IMR-90 (cell line): ENCODE measurements at regions not wholly inside any gene's neighbourhood (a gene's known extent, or its start where the extent isn't known, plus 50 kb on each side); places are given as distances from the start of the nearest gene placed in this dataset.

Experiments used
- ATAC-seq: fragments of 200-7000 bp; cut with Tn5 transposase; 2 replicates; pipeline ENCODE4 v1.9.1; 2020; ENCODE audit warnings: low read depth, mild to moderate bottlenecking, moderate library complexity
- BruUV-seq: library from RNA; stranded (reverse); fragments of 400-500 nt; replicated peaks from 2 replicates; lab custom pipeline; 2021; lab: Mats Ljungman, UMichigan
- CTCF ChIA-PET: fragments of 300-600 bp; formaldehyde crosslinking; extraction: SDS; loops from one replicate; lab custom pipeline; 2021; ENCODE audit warnings: antibody characterized with exemption; lab: Yijun Ruan, JAX
- POLR2A ChIA-PET: fragments of 300-600 bp; sonication (Branson Sonifier 250); formaldehyde crosslinking; loops from one replicate; lab custom pipeline; 2022; ENCODE audit warnings: antibody characterized with exemption; ENCODE audit not compliant: unreplicated experiment; lab: Charles Lee
- DNase-seq: peaks from one replicate; pipeline ENCODE4 v3.0.0; 2013
- H2AFZ ChIP-seq: replicated peaks from 2 replicates; pipeline ENCODE3; 2013; ENCODE audit warnings: low read length, mild to moderate bottlenecking; ENCODE audit not compliant: poor library complexity
- H2AK5ac ChIP-seq: 2 replicates; pipeline ENCODE4 v1.6.1; 2013; ENCODE audit warnings: low read depth, low read length, inconsistent platforms
- H2AK9ac ChIP-seq: replicated peaks from 2 replicates; pipeline ENCODE3; 2013; ENCODE audit warnings: mild to moderate bottlenecking, low read depth, low read length, moderate library complexity; ENCODE audit not compliant: poor library complexity
- H2BK120ac ChIP-seq: 2 replicates; pipeline ENCODE4 v1.6.1; 2013; ENCODE audit warnings: low read depth, low read length, inconsistent platforms
- H2BK15ac ChIP-seq: 3 replicates; pipeline ENCODE4 v1.6.1; 2013; ENCODE audit warnings: low read depth, low read length, inconsistent platforms
- H2BK20ac ChIP-seq: 2 replicates; pipeline ENCODE4 v1.6.1; 2013; ENCODE audit warnings: low read depth, mild to moderate bottlenecking, inconsistent platforms, low read length, moderate library complexity
- H2BK5ac ChIP-seq: 2 replicates; pipeline ENCODE4 v1.6.1; 2013; ENCODE audit warnings: mild to moderate bottlenecking, low read depth, low read length, inconsistent platforms; ENCODE audit not compliant: poor library complexity, severe bottlenecking
- H3K14ac ChIP-seq: replicated peaks from 2 replicates; pipeline ENCODE4 v1.6.1; 2013; ENCODE audit warnings: low read depth, low read length, inconsistent platforms
- H3K18ac ChIP-seq: 2 replicates; pipeline ENCODE4 v1.6.1; 2013; ENCODE audit warnings: low read depth, low read length, control low read depth
- H3K23ac ChIP-seq: 2 replicates; pipeline ENCODE4 v1.6.1; 2013; ENCODE audit warnings: low read depth, low read length, inconsistent platforms
- H3K27ac ChIP-seq: 2 replicates; pipeline ENCODE4 v1.5.1; 2013; ENCODE audit warnings: mild to moderate bottlenecking, control low read depth, low read length; ENCODE audit not compliant: insufficient read depth
- H3K27me3 ChIP-seq: 2 replicates; pipeline ENCODE4 v1.6.1; 2013; ENCODE audit warnings: low read length; ENCODE audit not compliant: control insufficient read depth, insufficient read depth
- H3K36me3 ChIP-seq: 2 replicates; pipeline ENCODE4 v1.6.1; 2013; ENCODE audit warnings: low read length, mixed read lengths; ENCODE audit not compliant: control insufficient read depth, insufficient read depth
- H3K4ac ChIP-seq: 2 replicates; pipeline ENCODE4 v1.6.1; 2013; ENCODE audit warnings: low read depth, low read length, inconsistent platforms
- H3K4me1 ChIP-seq: 2 replicates; pipeline ENCODE4 v1.6.1; 2013; ENCODE audit warnings: low read length, mixed read lengths; ENCODE audit not compliant: control insufficient read depth, insufficient read depth
- H3K4me2 ChIP-seq: 2 replicates; pipeline ENCODE4 v1.6.1; 2013; ENCODE audit warnings: low read depth, mild to moderate bottlenecking, control low read depth, low read length, moderate library complexity
- H3K4me3 ChIP-seq: 2 replicates; pipeline ENCODE4 v1.5.1; 2013; ENCODE audit warnings: low read depth, mild to moderate bottlenecking, control low read depth, low read length, moderate library complexity; ENCODE audit not compliant: insufficient read depth
- H3K56ac ChIP-seq: 2 replicates; pipeline ENCODE4 v1.6.1; 2013; ENCODE audit warnings: low read length, inconsistent platforms; ENCODE audit not compliant: insufficient read depth; ENCODE audit errors: extremely low read depth
- H3K79me1 ChIP-seq, 2 experiments: 2 replicates each; pipeline ENCODE4 v1.6.1; 2013; ENCODE audit warnings: low read length in 2 of 2, inconsistent platforms in 1 of 2, low read depth in 1 of 2
- H3K9ac ChIP-seq: 2 replicates; pipeline ENCODE4 v1.6.1; 2013; ENCODE audit warnings: low read depth, low read length, control low read depth
- H3K9me1 ChIP-seq: 2 replicates; pipeline ENCODE4 v1.6.1; 2013; ENCODE audit warnings: low read length, inconsistent platforms; ENCODE audit not compliant: insufficient read depth
- H3K9me3 ChIP-seq: 2 replicates; pipeline ENCODE4 v1.6.1; 2013; ENCODE audit warnings: low read length; ENCODE audit not compliant: control insufficient read depth, insufficient read depth
- H4K20me1 ChIP-seq: 2 replicates; pipeline ENCODE4 v1.6.1; 2013; ENCODE audit warnings: low read length, inconsistent platforms; ENCODE audit not compliant: insufficient read depth
- H4K5ac ChIP-seq: 2 replicates; pipeline ENCODE4 v1.6.1; 2013; ENCODE audit warnings: mild to moderate bottlenecking, low read depth, low read length, control low read depth
- H4K8ac ChIP-seq, 2 experiments: 2 replicates each; pipeline ENCODE4 v1.6.1; 2013; ENCODE audit warnings: low read depth in 2 of 2, low read length in 2 of 2, control low read depth in 1 of 2, inconsistent platforms in 1 of 2
- H4K91ac ChIP-seq: 2 replicates; pipeline ENCODE4 v1.6.1; 2013; ENCODE audit warnings: low read depth, low read length, inconsistent platforms; ENCODE audit not compliant: insufficient read depth
- BHLHE40 ChIP-seq: fragments of 150-350 bp; IDR thresholded peaks from 2 replicates; pipeline ENCODE4 v1.6.1; 2016; ENCODE audit warnings: mild to moderate bottlenecking, low read depth, low read length
- CEBPB ChIP-seq: IDR thresholded peaks from 2 replicates; pipeline ENCODE4 v1.6.1; 2012; ENCODE audit warnings: low read depth, low read length, improper control_type of control experiment
- CHD1 ChIP-seq: IDR thresholded peaks from 2 replicates; pipeline ENCODE4 v1.6.1; 2012; ENCODE audit warnings: low read depth, low read length, improper control_type of control experiment
- FOS ChIP-seq: fragments of 150-350 bp; IDR thresholded peaks from 2 replicates; pipeline ENCODE4 v1.6.1; 2016; ENCODE audit warnings: low read depth, low read length
- MAFK ChIP-seq: IDR thresholded peaks from 2 replicates; pipeline ENCODE4 v1.6.1; 2012; ENCODE audit warnings: low read depth, low read length, improper control_type of control experiment
- MAZ ChIP-seq: IDR thresholded peaks from 2 replicates; pipeline ENCODE4 v1.6.1; 2012; ENCODE audit warnings: low read depth, mild to moderate bottlenecking, low read length, improper control_type of control experiment, moderate library complexity, borderline replicate concordance
- MXI1 ChIP-seq: IDR thresholded peaks from 2 replicates; pipeline ENCODE4 v1.6.1; 2012; ENCODE audit warnings: low read depth, mild to moderate bottlenecking, low read length, moderate library complexity, borderline replicate concordance
- NFE2L2 ChIP-seq: fragments of 150-350 bp; IDR thresholded peaks from 2 replicates; pipeline ENCODE4 v1.6.1; 2016; ENCODE audit warnings: low read depth, mild to moderate bottlenecking, low read length
- POLR2A ChIP-seq: IDR thresholded peaks from 2 replicates; pipeline ENCODE4 v1.6.1; 2012; ENCODE audit warnings: mild to moderate bottlenecking, low read depth, low read length
- RAD21 ChIP-seq: IDR thresholded peaks from 2 replicates; pipeline ENCODE4 v1.6.1; 2012; ENCODE audit warnings: low read length, improper control_type of control experiment
- RCOR1 ChIP-seq: IDR thresholded peaks from 2 replicates; pipeline ENCODE4 v1.6.1; 2012; ENCODE audit warnings: mild to moderate bottlenecking, low read length, improper control_type of control experiment; ENCODE audit not compliant: insufficient replicate concordance
- RFX5 ChIP-seq: IDR thresholded peaks from 2 replicates; pipeline ENCODE4 v1.8.0; 2012; ENCODE audit warnings: low read depth, mild to moderate bottlenecking, low read length, moderate library complexity
- SMC3 ChIP-seq: fragments of 150-350 bp; IDR thresholded peaks from 2 replicates; pipeline ENCODE4 v1.6.1; 2016; ENCODE audit warnings: low read depth, mild to moderate bottlenecking, antibody characterized with exemption, low read length, moderate library complexity
- WGBS, 2 experiments: methylation state at CpG; one replicate each; pipeline versions ENCODE4 v1.1.5 to v1.1.7; 2013; ENCODE audit warnings: missing lambda C conversion rate in 2 of 2; ENCODE audit not compliant: insufficient read length in 1 of 2; ENCODE audit errors: extremely low coverage in 2 of 2; 5-methylcytosine and 5-hydroxymethylcytosine counted together
- dilution Hi-C: fragments of 300-500 bp; cut with HindIII; formaldehyde crosslinking; loops from one replicate; pipeline ENCODE4 v1.14.3; 2018; ENCODE audit warnings: low sequenced_read_pairs; ENCODE audit not compliant: unreplicated experiment
- in situ Hi-C: fragments of 300-500 bp; cut with MboI; formaldehyde crosslinking; loops from 3 replicates; pipeline ENCODE4 v1.14.3; 2019; ENCODE audit warnings: low sequenced_read_pairs, inconsistent platforms, mixed read lengths
- intact Hi-C: fragments of 100-400 bp; cut with micrococcal nuclease; formaldehyde crosslinking; loops from 2 replicates; pipeline ENCODE4 v1.10.0; 2022
- TF ChIP-seq, protein P1 (sequence below): fragments of 150-350 bp; IDR thresholded peaks from 2 replicates; pipeline ENCODE4 v1.6.1; 2017; ENCODE audit warnings: mild to moderate bottlenecking, antibody characterized with exemption, low read length, low read depth
- TF ChIP-seq, protein P2 (sequence below): conservative IDR thresholded peaks from 2 replicates; pipeline ENCODE4 v1.5.1; 2012; ENCODE audit warnings: mild to moderate bottlenecking, low read depth, low read length, improper control_type of control experiment
- TF ChIP-seq, protein P3 (sequence below): fragments of 150-350 bp; IDR thresholded peaks from 2 replicates; pipeline ENCODE4 v1.6.1; 2016; ENCODE audit warnings: low read depth, mild to moderate bottlenecking, low read length, moderate library complexity, borderline replicate concordance

DNA sequence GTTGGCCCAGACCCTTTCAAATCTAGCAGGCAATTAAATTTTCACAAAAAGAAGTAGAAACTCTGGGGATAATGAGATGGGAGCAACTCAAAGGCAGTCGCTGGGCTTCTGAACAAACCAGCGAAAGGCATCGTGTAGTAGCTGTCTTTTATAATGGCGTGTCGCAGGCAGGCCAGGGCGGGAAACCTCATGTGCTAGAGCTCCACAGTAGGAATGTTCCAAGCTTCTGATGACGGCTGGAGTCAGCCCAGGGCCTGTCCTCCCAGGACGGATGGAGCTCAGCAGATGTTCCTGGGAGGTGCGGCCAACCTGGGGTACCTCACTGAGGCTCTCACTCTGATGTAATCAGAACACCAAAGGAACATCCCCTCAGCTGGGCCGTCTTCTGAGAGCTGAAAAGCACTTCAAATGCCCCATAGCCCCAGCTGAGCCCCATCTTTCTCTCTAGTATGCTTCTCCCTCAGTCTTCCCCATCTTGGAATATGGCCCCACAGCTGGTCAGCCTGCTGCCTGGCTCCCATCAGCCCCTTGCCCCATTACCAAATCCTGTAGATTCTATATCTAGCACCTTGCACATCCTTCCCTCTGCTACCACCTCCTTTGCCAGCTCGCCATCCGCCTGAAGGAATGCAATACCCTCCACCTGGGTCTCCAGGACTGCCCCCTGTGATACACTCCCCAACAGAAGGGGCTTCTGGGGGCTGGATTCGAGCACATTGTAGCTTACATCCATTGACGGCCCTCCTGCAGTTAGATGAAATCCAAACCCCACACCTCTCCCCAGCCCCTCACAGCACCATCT, 54.9 kb upstream of the ATP2B2 start:
- ChIA-PET CTCF (no interaction called here), POLR2A (no interaction called here)
- WGBS, 2 experiments, result 47% methylated on average over 10 of the region's 14 CpGs; no CpG with 5 or more reads in 1 of the 2 experiments
- in situ Hi-C loops, result no loop called here
- H3K56ac ChIP-seq, result no peak overlapping the region
- no peaks in the 10 kb centered on the region for H3K79me1 ChIP-seq
- H4K8ac ChIP-seq, result no peak overlapping the region
- no peak overlapping the region for H3K14ac ChIP-seq
- H4K91ac ChIP-seq, result no peak overlapping the region
- no peaks in the 10 kb centered on the region for H3K9me3 ChIP-seq
- H2AK9ac ChIP-seq, result no peak overlapping the region
- TF ChIP-seq MXI1 (no peak), MAFK (no peak), RCOR1 (no peak), FOS (no peak), RAD21 (no peak), CEBPB (no peak), SMC3 (no peak), POLR2A (no peak), CHD1 (no peak), NFE2L2 (no peak), MAZ (no peak), RFX5 (no peak), BHLHE40 (no peak)
- TF ChIP-seq, protein P1, sequence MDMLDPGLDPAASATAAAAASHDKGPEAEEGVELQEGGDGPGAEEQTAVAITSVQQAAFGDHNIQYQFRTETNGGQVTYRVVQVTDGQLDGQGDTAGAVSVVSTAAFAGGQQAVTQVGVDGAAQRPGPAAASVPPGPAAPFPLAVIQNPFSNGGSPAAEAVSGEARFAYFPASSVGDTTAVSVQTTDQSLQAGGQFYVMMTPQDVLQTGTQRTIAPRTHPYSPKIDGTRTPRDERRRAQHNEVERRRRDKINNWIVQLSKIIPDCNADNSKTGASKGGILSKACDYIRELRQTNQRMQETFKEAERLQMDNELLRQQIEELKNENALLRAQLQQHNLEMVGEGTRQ, result no peak
- TF ChIP-seq, protein P2, sequence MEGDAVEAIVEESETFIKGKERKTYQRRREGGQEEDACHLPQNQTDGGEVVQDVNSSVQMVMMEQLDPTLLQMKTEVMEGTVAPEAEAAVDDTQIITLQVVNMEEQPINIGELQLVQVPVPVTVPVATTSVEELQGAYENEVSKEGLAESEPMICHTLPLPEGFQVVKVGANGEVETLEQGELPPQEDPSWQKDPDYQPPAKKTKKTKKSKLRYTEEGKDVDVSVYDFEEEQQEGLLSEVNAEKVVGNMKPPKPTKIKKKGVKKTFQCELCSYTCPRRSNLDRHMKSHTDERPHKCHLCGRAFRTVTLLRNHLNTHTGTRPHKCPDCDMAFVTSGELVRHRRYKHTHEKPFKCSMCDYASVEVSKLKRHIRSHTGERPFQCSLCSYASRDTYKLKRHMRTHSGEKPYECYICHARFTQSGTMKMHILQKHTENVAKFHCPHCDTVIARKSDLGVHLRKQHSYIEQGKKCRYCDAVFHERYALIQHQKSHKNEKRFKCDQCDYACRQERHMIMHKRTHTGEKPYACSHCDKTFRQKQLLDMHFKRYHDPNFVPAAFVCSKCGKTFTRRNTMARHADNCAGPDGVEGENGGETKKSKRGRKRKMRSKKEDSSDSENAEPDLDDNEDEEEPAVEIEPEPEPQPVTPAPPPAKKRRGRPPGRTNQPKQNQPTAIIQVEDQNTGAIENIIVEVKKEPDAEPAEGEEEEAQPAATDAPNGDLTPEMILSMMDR, result no peak
- TF ChIP-seq, protein P3, sequence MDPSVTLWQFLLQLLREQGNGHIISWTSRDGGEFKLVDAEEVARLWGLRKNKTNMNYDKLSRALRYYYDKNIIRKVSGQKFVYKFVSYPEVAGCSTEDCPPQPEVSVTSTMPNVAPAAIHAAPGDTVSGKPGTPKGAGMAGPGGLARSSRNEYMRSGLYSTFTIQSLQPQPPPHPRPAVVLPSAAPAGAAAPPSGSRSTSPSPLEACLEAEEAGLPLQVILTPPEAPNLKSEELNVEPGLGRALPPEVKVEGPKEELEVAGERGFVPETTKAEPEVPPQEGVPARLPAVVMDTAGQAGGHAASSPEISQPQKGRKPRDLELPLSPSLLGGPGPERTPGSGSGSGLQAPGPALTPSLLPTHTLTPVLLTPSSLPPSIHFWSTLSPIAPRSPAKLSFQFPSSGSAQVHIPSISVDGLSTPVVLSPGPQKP, result no peak
- dilution Hi-C loops, result no loop called here
- BruUV-seq, result no TSS peak
- H3K36me3 ChIP-seq, result no peaks in the 10 kb centered on the region
- no peaks in the 10 kb centered on the region for H3K9me1 ChIP-seq
- intact Hi-C loops, result no loop called here
- no peak overlapping the region for H4K5ac ChIP-seq
- H2BK15ac ChIP-seq, result no peak overlapping the region
- no peak overlapping the region for H3K4ac ChIP-seq
- H3K23ac ChIP-seq, result no peak overlapping the region
- H3K27me3 ChIP-seq, result peaks cover 4% of the 10 kb centered on the region
- peak overlapping the region; percentile 63 for H2AFZ ChIP-seq
- ATAC-seq, result no peak
- no peak overlapping the region for H2BK20ac ChIP-seq
- H3K4me3 ChIP-seq, result no peak overlapping the region
- no peaks in the 10 kb centered on the region for H4K20me1 ChIP-seq
- no peak overlapping the region for H3K4me2 ChIP-seq
- DNase-seq, result no peak
- H2BK5ac ChIP-seq, result no peak overlapping the region
- H3K4me1 ChIP-seq, result no peaks in the 10 kb centered on the region
- no peak overlapping the region for H2AK5ac ChIP-seq
- H3K27ac ChIP-seq, result no peak overlapping the region
- H3K9ac ChIP-seq, result no peak overlapping the region
- no peak overlapping the region for H2BK120ac ChIP-seq
- no peak overlapping the region for H3K18ac ChIP-seq
